ENCODE measurements at regions not wholly inside any gene's neighbourhood (a gene's known extent, or its start where the extent isn't known, plus 50 kb on each side); places are given as distances from the start of the nearest gene placed in this dataset.
"Not testable (repeated sequence)": the region's sequence is repeated elsewhere in the genome, so short reads cannot be mapped to it uniquely, and the experiment has no call there.

DNA sequence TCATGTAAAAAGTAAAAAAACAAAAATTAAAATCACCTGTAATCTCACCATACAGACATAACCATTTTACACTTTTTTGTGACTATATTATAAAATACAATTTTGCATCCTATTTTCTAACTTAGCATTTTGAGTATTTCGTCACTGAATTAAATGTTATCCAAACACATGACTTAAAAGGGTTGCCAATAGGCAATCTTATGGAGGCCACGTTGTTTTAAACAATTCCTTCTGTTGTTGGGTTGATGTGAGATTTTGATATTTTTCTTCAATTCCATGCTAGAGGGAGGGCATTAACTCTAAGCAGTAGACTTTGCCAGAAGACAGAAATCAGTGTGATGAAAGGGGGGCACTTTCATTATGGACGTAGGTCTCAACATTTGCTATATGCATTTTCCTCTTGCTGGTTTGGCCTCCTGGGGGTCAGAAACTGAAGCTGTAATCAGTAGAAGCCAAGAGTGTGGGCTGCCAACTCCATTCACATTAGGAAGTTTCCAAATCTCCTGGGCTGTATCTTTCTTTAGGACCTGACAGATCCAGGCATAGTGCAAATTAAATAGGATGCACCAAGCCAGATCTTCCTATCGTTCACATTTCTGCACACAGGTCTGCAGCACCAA is 614.2 kb upstream of the CLINT1 start:
- no peak for DNase-seq

- DNase-seq = no peak
Observed at GRCh38 chr5:158471535-158471924, 612.6 kb upstream of the CLINT1 start.

DNA sequence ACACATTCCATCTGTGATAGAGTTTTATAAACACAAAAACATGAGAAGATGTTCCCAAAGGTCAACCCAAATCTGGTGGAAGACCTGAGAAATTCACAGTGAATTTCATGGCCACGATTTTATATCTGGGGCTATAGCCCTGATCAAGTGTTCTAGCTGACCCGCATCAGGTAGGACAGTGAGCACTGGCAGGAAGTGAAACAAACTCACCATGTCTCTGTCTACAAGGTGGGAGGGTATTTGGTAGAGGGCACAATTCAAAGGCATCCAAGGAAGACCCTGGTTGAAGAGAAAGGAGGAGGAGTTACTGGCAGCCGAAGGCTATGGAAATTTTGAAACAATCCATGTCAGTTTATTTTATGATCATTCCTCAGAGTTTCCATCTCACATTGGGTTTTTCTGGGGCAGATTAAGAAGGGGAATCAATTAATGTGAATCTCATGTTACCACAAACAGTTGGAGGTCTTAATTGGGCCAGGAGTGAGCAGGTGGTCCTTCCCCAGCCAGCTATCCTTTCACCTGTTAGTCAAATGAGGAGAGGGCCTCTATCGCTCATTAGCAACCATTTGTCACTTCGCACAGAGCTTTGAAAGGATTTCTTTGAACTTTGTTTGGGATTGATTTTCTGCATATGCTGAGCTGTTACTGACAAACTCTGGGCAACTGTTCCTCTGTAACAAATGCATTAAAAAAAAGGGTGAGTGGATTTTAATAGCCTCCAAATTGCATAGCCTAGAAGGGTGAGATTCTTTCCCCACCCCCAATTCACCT is 612.0 kb upstream of the CLINT1 start:
- no peak for DNase-seq

DNA sequence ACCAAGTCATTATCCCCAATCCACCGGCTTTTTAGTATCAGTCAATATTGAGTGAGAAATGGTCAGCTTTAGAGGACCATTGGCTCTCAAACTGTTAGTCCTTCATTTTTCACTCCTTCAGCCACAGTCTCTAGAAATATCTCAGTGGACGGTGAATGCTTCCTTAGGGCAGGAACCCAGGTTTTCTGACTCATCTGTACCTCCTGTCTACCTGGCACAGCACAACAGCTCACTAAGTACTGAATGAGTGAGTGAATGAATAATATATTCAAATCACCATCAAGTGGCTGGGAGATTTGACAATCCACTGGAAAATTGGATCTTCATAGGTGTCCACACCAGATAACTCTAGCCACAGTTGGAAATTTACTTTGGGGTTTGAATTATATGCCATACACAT is 609.5 kb upstream of the CLINT1 start:
- DNase-seq = no peak

GRCh38 chr5:158466191-158466590 is 607.2 kb upstream of the CLINT1 start:
- no peak for DNase-seq

DNA sequence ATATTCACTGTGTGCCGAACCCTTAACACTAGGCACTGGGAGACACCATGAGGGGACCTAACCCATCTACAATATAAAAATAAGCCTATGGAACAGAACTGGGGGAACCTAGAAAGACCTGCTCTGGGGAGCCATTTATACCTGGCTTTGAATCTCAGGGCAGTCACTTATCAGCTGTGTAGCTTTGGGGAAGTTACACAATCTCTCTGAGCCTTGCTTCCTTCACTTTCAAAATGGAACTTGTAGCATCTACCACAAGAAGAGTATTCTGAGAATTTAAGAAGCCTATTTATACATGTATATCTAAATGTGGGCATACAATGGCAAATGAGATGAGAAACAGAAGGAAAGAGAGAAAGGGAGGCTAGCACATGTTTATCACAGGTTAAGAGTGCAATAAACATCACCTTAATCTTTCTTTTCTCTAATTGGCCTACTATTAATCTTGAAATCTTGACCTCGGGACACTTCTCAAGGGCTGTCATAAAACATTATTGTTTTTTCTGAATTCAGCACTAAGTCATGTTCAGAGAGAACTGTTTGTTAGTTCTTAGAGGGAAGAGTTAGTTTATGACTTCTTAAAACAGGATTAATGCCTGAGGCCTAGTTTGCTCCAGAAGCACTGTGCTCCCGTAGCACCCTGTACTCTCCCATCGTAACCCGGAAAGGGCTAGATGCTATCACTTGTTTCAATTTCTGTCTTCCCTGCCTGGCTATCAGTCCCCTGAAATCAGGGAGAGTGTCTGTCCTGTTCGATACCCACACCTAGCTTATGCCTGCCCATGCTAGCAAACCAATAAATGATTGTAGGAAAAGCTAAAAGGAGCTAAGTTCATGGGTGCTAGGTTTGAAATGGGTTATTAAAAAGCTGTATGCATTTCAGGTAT is 606.4 kb upstream of the CLINT1 start:
- no peak for DNase-seq

DNA sequence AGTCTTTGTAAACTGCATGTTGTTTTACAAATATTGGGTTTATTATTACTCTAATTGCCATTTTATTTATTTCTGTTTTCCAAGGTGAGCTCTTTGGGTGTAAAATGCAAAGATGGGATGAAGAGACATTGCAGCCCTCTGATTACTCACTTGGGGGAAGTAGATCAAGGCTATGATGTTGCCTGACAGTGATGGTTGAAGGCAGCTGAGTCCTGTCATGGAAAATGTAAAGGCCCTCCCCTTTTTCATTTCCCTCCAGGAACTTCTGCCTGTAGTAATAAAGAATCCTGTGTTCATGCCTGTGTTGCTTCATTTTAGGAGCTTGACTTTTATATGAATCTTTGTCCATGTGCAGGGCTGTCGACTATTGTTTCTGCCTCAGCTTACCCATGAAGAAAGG is 605.4 kb upstream of the CLINT1 start:
- no peak for DNase-seq

DNA sequence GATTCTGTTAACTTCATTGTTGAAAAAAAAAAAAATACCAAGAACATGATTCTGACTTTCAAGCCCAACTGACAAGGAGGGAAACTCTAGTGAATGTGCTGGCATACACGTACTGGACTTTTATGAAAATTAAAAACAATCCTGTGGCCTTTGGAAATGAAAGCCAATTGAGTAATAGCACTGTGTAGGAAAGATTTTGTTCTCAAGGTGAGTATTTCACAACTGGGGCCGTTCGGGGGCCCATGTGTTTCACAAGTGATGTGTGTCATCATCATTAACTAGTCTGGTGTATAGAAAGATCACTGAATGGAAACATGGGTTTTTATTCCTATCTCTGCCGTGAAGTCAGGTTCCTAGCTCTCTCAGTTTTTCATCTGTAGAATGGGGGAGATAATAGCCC is 605.0 kb upstream of the CLINT1 start:
- DNase-seq = no peak

GRCh38 chr5:158463188-158463587 is 604.2 kb upstream of the CLINT1 start:
- DNase-seq = no peak

DNA sequence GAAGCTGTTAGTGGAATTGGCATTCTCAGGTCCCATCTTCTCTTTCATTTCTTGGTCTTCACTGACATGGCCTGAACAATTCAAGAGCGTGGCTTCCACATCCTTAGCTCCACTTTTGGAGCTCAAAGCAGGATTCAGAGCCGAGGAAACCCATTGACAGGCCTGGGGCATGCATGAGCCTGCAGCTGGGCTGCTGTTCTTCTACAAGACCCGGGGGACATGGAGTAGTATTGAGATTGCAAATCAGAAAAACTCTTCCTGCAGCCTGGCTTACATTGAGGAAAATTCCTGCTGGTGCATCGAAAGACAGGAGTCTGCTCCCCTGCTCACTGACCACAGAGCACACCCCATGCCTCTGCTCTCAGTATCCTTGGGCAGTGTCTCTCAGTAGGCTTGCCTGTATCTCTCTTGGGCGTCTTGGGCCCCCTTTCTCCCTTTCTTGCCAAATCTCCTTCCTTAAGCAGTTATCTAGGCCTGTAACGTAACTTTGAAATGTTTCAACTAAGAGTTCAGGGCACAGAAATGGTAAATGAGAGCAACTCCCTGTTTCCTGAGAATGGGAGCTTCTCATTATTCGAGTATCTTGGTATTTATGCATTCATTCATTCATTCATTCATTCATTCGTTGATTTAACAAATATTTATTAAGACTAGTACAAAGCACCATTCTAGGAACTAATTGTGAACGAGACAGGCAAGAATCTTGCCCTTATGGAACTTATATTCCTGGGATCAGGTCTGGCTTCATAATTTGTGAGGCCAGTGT is 603.6 kb upstream of the CLINT1 start:
- no peak for DNase-seq

GRCh38 chr5:158461240-158461854 is 602.4 kb upstream of the CLINT1 start:
- no peak for DNase-seq

- no peak for DNase-seq
Observed at GRCh38 chr5:158458086-158458485, 599.1 kb upstream of the CLINT1 start.

GRCh38 chr5:158456756-158457155 is 597.8 kb upstream of the CLINT1 start:
- DNase-seq = no peak

DNA sequence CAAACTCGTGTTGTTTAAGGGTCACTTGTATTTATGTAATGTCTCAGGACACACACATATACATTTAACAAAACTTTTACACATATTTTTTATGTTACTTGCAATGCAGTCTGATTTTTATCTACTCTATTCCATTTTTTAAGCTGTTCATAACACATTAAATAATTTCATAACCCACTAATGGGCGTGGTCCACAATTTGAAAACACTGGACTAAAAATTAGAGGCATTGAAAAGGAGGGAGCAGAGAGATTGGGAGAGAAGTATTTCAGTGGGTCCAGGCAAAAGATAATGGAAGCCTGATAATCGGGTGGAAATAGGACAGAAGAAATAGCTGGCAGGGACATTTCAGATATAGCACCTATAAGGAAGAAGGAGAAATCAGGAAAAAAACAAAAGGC is 597.3 kb upstream of the CLINT1 start:
- DNase-seq = no peak

GRCh38 chr5:158451993-158452672 is 593.2 kb upstream of the CLINT1 start:
- DNase-seq = no peak

DNA sequence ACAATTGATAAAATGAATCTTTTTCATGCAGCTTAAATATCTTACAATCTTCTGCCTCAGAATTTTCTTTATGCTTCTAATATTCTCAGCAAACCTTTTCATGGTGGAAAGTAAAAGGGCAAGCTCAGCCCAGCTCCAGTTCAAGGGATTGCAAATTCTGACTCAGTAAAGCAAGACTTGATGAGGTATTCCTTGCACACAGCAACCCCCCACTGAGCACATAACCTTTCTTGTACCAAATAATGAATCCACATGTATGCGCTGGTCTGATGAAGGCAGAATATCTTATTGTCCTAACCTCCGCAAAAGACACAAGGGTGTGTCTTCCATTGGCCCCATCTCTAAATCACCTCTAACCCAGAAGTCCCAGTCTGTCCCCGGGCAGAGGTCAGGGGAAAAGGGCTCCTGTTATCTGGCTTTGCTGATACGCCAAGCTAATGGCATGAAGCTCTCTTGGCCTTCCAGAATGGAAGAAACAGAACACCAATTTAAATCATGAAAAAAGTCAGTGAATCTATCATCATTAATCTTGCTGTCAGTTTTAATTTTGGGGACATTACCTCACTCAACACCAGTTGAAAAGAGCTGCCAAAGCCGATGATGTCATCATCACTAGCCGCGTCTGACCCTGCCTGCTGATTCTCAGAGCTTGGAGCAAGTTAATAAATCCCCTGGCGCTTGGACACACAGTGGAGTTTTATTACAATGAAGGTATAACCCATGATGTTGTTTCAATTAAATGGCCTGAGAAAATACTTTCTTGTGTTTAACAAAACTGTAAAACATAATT is 592.5 kb upstream of the CLINT1 start:
- no peak for DNase-seq

GRCh38 chr5:158450751-158451171 is 591.8 kb upstream of the CLINT1 start:
- DNase-seq = no peak

DNA sequence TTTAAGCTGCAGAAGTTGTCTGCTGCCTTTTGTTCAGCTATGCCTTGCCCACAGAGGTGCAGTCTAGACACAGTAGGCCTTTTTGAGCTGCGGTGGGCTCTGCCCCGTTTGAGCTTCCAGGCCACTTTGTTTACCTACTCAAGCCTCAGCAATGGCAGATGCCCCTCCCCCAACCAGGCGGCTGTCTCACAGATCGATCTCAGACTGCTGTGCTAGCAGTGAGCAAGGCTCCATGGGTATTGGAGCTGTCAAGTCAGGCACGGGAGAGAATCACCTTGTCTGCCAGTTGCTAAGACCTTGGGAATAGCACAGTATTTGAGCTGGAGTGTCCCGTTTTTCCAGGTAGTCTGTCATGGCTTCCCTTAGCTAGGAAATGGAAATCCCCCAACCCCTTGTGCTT is 587.8 kb upstream of the CLINT1 start:
- DNase-seq = not testable (repeated sequence)

DNA sequence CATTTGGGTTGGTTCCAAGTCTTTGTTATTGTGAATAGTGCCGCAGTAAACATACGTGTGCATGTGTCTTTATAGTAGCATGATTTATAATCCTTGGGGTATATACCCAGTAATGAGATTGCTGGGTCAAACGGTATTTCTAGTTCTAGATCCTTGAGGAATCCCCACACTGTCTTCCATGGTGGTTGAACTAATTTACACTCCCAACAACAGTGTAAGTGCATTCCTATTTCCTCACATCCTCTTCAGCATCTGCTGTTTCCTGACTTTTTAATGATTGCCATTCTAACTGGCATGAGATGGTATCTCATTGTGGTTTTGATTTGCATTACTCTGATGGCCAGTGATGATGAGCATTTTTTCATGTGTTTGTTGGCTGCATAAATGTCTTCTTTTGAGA is 580.3 kb upstream of the CLINT1 start:
- not testable (repeated sequence) for DNase-seq

DNA sequence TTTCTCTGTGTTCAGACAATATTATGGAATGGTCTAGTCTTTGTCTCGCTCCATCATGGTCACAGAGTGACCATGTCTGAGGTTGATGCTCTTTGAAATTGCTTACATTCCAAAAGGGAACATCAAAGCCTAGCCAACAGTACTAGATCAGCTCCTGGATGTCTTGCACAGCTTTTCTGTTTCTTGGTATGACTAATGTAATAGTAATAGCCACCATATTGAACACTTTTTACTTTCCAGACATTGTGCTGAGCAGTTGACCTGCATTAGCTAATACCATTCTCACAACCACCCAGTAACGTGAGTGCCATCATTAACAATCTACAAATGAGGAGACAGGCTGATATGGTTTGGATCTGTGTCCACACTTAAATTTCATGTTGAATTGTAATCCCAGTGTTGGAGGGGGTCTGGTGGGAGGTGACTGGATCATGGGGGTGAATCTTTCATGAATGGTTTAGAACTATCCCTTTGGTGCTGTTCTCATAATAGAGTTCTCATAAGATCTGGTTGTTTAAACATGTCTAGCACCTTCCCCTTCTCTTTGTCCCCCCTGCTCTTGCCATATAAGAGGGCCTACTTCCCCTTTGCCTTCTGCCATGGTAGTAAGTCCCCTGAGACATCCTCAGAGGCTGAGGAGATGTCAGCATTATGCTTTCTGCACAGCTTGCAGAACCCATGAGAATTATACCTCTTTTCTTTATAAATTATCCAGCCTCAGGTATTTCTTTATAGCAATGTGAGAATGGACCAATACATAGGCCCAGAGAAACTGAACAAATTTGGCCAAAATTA is 577.5 kb upstream of the CLINT1 start:
- no peak for DNase-seq

Measured in OCI-M1 (cell line).